ENCODE measurements at regions not wholly inside any gene's neighbourhood (a gene's known extent, or its start where the extent isn't known, plus 50 kb on each side); places are given as distances from the start of the nearest gene placed in this dataset.

DNA sequence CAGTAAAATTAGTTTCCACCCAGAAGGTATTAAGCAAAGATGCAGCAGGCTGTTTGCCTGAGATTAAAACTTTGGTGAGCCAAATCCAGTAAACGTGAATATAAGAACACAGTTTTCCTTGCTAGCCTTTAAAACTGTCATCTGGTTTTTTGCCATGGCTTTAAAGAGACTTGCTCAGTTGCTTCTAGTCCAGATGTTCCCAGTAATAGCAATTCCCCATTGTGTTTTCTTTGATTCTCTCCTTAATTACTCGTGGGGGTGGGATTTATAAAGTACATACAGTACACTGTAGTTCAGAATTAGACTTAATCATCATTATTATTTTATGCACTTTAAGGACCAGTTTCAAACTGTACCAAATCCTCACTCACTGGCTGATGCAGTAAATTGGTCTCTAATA is 303.5 kb upstream of the ZNF804A start:
- TF ChIP-seq, protein P1, sequence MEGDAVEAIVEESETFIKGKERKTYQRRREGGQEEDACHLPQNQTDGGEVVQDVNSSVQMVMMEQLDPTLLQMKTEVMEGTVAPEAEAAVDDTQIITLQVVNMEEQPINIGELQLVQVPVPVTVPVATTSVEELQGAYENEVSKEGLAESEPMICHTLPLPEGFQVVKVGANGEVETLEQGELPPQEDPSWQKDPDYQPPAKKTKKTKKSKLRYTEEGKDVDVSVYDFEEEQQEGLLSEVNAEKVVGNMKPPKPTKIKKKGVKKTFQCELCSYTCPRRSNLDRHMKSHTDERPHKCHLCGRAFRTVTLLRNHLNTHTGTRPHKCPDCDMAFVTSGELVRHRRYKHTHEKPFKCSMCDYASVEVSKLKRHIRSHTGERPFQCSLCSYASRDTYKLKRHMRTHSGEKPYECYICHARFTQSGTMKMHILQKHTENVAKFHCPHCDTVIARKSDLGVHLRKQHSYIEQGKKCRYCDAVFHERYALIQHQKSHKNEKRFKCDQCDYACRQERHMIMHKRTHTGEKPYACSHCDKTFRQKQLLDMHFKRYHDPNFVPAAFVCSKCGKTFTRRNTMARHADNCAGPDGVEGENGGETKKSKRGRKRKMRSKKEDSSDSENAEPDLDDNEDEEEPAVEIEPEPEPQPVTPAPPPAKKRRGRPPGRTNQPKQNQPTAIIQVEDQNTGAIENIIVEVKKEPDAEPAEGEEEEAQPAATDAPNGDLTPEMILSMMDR (IDR thresholded peaks at IDR 0.05): no peak
- TF ChIP-seq TAF1 (IDR thresholded peaks at IDR 0.05; ENCODE audit: borderline replicate concordance, low read depth, low read length) (no peak), NRF1 (IDR thresholded peaks at IDR 0.05; ENCODE audit: low read depth, low read length) (no peak)

Data from SK-N-SH (cell line).